ENCODE measurements at regions not wholly inside any gene's neighbourhood (a gene's known extent, or its start where the extent isn't known, plus 50 kb on each side); places are given as distances from the start of the nearest gene placed in this dataset.
A peak's percentile ranks its signal among the peaks of the same experiment; 100 is the strongest.

GRCh38 chr2:84234103-84234502 is 225.0 kb downstream of the SUCLG1 start:
- Histone ChIP-seq H3K36me3 (ENCODE audit: control insufficient read depth in 2 of 2, extremely low read depth in 1 of 2, insufficient read depth in 2 of 2, low read length in 2 of 2) (no peaks in the 10 kb centered on the region), H3K9me1 (ENCODE audit: control insufficient read depth, extremely low read depth, insufficient read depth, low read length) (no peaks in the 10 kb centered on the region), H3K79me2 (ENCODE audit: control insufficient read depth, insufficient read depth, low read length) (no peaks in the 10 kb centered on the region), H2AFZ (ENCODE audit: control insufficient read depth, low read length) (no peak overlapping the region), H3K27me3 (ENCODE audit: control insufficient read depth, extremely low read depth, insufficient read depth, low read length) (no peaks in the 10 kb centered on the region), H3K9ac (ENCODE audit: control insufficient read depth, extremely low read depth, insufficient read depth, low read length) (no peak overlapping the region), H3K4me3 (ENCODE audit: control insufficient read depth in 2 of 3, extremely low read depth in 1 of 3, insufficient read depth in 2 of 3, low read depth in 1 of 3, low read length in 3 of 3) (no peak overlapping the region), H3K4me2 (ENCODE audit: control insufficient read depth, extremely low read depth, insufficient read depth, low read depth, low read length) (no peak overlapping the region), H3K27ac (ENCODE audit: control insufficient read depth, insufficient read depth, low read length) (no peak overlapping the region), H3K9me3 (ENCODE audit: control insufficient read depth, low read depth, low read length) (no peaks in the 10 kb centered on the region), H4K20me1 (ENCODE audit: control insufficient read depth, extremely low read depth, insufficient read depth, low read length) (no peaks in the 10 kb centered on the region), H3K4me1 (ENCODE audit: control insufficient read depth, extremely low read depth, insufficient read depth, low read length) (peaks cover 8% of the 10 kb centered on the region)
- DNase-seq (ENCODE audit: low read depth, low spot score) (peak; percentile 45), FAIRE-seq (peak; percentile 60)
- dilution Hi-C loops (cut with MboI; ENCODE audit: extremely low pct_ligation_motif_present, low sequenced_read_pairs): no loop called here
- TF ChIP-seq CTCF (optimal IDR thresholded peaks at IDR 0.05 in 1 of 3, IDR thresholded peaks at IDR 0.05 in 1 of 3, conservative IDR thresholded peaks at IDR 0.05 in 1 of 3; ENCODE audit: extremely low read depth in 1 of 3, insufficient read depth in 2 of 3, low read length in 3 of 3): no peak
- no peak for TF ChIP-seq EZH2 (IDR thresholded peaks at IDR 0.05; ENCODE audit: low read length)

- Histone ChIP-seq H3K9ac (ENCODE audit: control insufficient read depth, extremely low read depth, insufficient read depth, low read length) (no peak overlapping the region), H3K4me3 (ENCODE audit: control insufficient read depth in 2 of 3, extremely low read depth in 1 of 3, insufficient read depth in 2 of 3, low read depth in 1 of 3, low read length in 3 of 3) (no peak overlapping the region), H3K4me1 (ENCODE audit: control insufficient read depth, extremely low read depth, insufficient read depth, low read length) (peaks cover 8% of the 10 kb centered on the region), H3K9me3 (ENCODE audit: control insufficient read depth, low read depth, low read length) (no peaks in the 10 kb centered on the region), H3K27ac (ENCODE audit: control insufficient read depth, insufficient read depth, low read length) (no peak overlapping the region), H4K20me1 (ENCODE audit: control insufficient read depth, extremely low read depth, insufficient read depth, low read length) (no peaks in the 10 kb centered on the region), H3K79me2 (ENCODE audit: control insufficient read depth, insufficient read depth, low read length) (no peaks in the 10 kb centered on the region), H3K4me2 (ENCODE audit: control insufficient read depth, extremely low read depth, insufficient read depth, low read depth, low read length) (no peak overlapping the region), H3K9me1 (ENCODE audit: control insufficient read depth, extremely low read depth, insufficient read depth, low read length) (no peaks in the 10 kb centered on the region), H3K27me3 (ENCODE audit: control insufficient read depth, extremely low read depth, insufficient read depth, low read length) (no peaks in the 10 kb centered on the region), H2AFZ (ENCODE audit: control insufficient read depth, low read length) (no peak overlapping the region), H3K36me3 (ENCODE audit: control insufficient read depth in 2 of 2, extremely low read depth in 1 of 2, insufficient read depth in 2 of 2, low read length in 2 of 2) (no peaks in the 10 kb centered on the region)
- DNase-seq (ENCODE audit: low read depth, low spot score): no peak
- no peak for TF ChIP-seq EZH2 (IDR thresholded peaks at IDR 0.05; ENCODE audit: low read length)
- no peak for TF ChIP-seq CTCF (optimal IDR thresholded peaks at IDR 0.05 in 1 of 3, IDR thresholded peaks at IDR 0.05 in 1 of 3, conservative IDR thresholded peaks at IDR 0.05 in 1 of 3; ENCODE audit: extremely low read depth in 1 of 3, insufficient read depth in 2 of 3, low read length in 3 of 3)
- dilution Hi-C loops (cut with MboI; ENCODE audit: extremely low pct_ligation_motif_present, low sequenced_read_pairs): no loop called here
- no peak for FAIRE-seq
Observed at GRCh38 chr2:84231478-84231877, 227.6 kb downstream of the SUCLG1 start.
